ENCODE measurements at regions not wholly inside any gene's neighbourhood (a gene's known extent, or its start where the extent isn't known, plus 50 kb on each side); places are given as distances from the start of the nearest gene placed in this dataset.

DNA sequence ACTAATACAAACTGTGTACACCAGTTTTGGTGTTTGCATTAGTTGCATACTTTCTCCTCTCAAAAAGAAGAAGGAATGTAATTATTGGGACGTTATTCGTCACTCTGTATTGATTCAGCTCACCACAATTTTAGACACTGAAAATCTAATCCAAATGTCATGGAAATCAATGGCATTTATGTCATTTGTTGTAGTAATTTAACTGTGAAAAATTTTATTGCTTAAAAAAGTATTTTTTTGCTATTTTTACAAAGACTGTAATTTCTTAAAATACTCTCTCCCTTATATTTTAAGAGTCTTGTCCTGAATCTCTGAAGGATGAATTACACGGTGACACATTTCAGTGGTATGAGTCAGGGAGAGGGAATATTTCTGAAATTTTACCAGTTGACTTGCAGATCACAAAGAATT lies 2117.6 kb downstream of the PCDH9 start:
- TF ChIP-seq POLR2A (IDR thresholded peaks at IDR 0.05; ENCODE audit: low read length), result no peak
- TF ChIP-seq GATA1 (IDR thresholded peaks at IDR 0.05; ENCODE audit: low read depth, low read length), result no peak
